Endodermal cell (in vitro differentiated cells): ENCODE measurements at regions not wholly inside any gene's neighbourhood (a gene's known extent, or its start where the extent isn't known, plus 50 kb on each side); places are given as distances from the start of the nearest gene placed in this dataset.

Experiments
- DNase-seq: peaks from one replicate; pipeline ENCODE4 v3.0.0-alpha.2; 2017
- H3K27ac ChIP-seq: 2 replicates; pipeline ENCODE4 v1.5.1; 2013; ENCODE audit warnings: mild to moderate bottlenecking, low read depth, low read length, moderate library complexity
- H3K27me3 ChIP-seq: 2 replicates; pipeline ENCODE4 v1.6.1; 2013; ENCODE audit warnings: mild to moderate bottlenecking, low read length, moderate library complexity; ENCODE audit not compliant: insufficient read depth, control insufficient read depth, poor library complexity, severe bottlenecking
- H3K36me3 ChIP-seq: 2 replicates; pipeline ENCODE4 v1.7.0; 2013; ENCODE audit warnings: mild to moderate bottlenecking, low read length, moderate library complexity; ENCODE audit not compliant: control insufficient read depth, insufficient read depth
- H3K4me1 ChIP-seq: one replicate; pipeline ENCODE4 v1.7.0; 2013; ENCODE audit warnings: low read length; ENCODE audit not compliant: control insufficient read depth, insufficient read depth
- H3K4me3 ChIP-seq: 2 replicates; pipeline ENCODE4 v1.5.1; 2013; ENCODE audit warnings: mild to moderate bottlenecking, low read length, moderate library complexity
- H3K9ac ChIP-seq: 2 replicates; pipeline ENCODE4 v1.6.1; 2013; ENCODE audit warnings: mild to moderate bottlenecking, low read length, moderate library complexity; ENCODE audit not compliant: poor library complexity, severe bottlenecking; ENCODE audit errors: extremely low read depth
- H3K9me3 ChIP-seq: 2 replicates; pipeline ENCODE4 v1.6.1; 2013; ENCODE audit warnings: mild to moderate bottlenecking, low read length, moderate library complexity; ENCODE audit not compliant: control insufficient read depth
- H3K27ac Mint-ChIP-seq: 2 replicates; pipeline ENCODE4 v1.8.0; 2020; ENCODE audit warnings: mixed read lengths
- H3K27me3 Mint-ChIP-seq: 2 replicates; pipeline ENCODE4 v1.8.0; 2021; ENCODE audit warnings: mild to moderate bottlenecking, mixed read lengths; ENCODE audit not compliant: insufficient read depth
- H3K36me3 Mint-ChIP-seq: 2 replicates; pipeline ENCODE4 v1.8.0; 2020; ENCODE audit warnings: low read depth, mixed read lengths
- H3K4me1 Mint-ChIP-seq: 2 replicates; pipeline ENCODE4 v1.8.0; 2020; ENCODE audit warnings: mixed read lengths
- H3K4me3 Mint-ChIP-seq: 2 replicates; pipeline ENCODE4 v1.8.0; 2020; ENCODE audit warnings: mild to moderate bottlenecking, moderate library complexity, mixed read lengths
- H3K9me3 Mint-ChIP-seq: 2 replicates; pipeline ENCODE4 v1.8.0; 2020; ENCODE audit warnings: mild to moderate bottlenecking, mixed read lengths
- WGBS, 2 experiments: methylation state at CpG; one replicate each; pipeline versions ENCODE4 v1.1.5 to v1.1.7; 2013; ENCODE audit warnings: missing lambda C conversion rate in 2 of 2, mixed read lengths in 1 of 2; ENCODE audit not compliant: insufficient coverage in 1 of 2, insufficient read length in 1 of 2; 5-methylcytosine and 5-hydroxymethylcytosine counted together
- TF ChIP-seq, protein P1 (sequence below): fragments of 200-600 bp; sonication (generic); conservative IDR thresholded peaks from 2 replicates; pipeline ENCODE4 v1.5.0; 2021; ENCODE audit warnings: antibody characterized with exemption, mild to moderate bottlenecking

DNA sequence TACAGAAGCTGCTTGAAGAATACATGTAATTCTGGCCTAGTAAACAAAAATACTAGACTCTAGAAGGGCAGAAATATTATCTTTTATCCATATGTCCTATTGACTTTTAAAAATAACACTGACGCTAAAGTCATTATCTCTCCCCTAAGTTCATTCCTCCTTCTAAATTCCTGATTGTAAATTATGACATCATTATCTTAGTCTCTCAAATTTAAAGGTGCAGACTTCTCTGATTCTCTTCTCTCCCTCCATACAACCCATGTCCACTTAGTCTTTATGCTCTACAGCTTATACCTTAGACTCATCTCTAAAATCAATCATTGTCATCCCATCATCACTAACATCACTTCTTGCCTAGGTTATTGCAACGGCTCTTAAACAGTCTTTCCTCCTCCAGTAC, 327.9 kb upstream of the GRIA3 start:
- no peak overlapping the region for H3K27ac ChIP-seq
- H3K27me3 Mint-ChIP-seq, result no peaks in the 10 kb centered on the region
- no peak overlapping the region for H3K4me3 ChIP-seq
- H3K4me1 ChIP-seq, result no peaks in the 10 kb centered on the region
- TF ChIP-seq, protein P1, sequence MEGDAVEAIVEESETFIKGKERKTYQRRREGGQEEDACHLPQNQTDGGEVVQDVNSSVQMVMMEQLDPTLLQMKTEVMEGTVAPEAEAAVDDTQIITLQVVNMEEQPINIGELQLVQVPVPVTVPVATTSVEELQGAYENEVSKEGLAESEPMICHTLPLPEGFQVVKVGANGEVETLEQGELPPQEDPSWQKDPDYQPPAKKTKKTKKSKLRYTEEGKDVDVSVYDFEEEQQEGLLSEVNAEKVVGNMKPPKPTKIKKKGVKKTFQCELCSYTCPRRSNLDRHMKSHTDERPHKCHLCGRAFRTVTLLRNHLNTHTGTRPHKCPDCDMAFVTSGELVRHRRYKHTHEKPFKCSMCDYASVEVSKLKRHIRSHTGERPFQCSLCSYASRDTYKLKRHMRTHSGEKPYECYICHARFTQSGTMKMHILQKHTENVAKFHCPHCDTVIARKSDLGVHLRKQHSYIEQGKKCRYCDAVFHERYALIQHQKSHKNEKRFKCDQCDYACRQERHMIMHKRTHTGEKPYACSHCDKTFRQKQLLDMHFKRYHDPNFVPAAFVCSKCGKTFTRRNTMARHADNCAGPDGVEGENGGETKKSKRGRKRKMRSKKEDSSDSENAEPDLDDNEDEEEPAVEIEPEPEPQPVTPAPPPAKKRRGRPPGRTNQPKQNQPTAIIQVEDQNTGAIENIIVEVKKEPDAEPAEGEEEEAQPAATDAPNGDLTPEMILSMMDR, result no peak
- no peak overlapping the region for H3K9ac ChIP-seq
- peaks cover 39% of the 10 kb centered on the region for H3K9me3 Mint-ChIP-seq
- peaks cover 6% of the 10 kb centered on the region for H3K4me1 Mint-ChIP-seq
- 42 to 100% methylated on average over 1 to 2 of the region's 2 CpGs for WGBS, 2 experiments
- no peak overlapping the region for H3K4me3 Mint-ChIP-seq
- no peak overlapping the region for H3K27ac Mint-ChIP-seq
- H3K36me3 Mint-ChIP-seq, result no peaks in the 10 kb centered on the region
- H3K36me3 ChIP-seq, result no peaks in the 10 kb centered on the region
- no peak for DNase-seq
- H3K9me3 ChIP-seq, result no peaks in the 10 kb centered on the region
- no peaks in the 10 kb centered on the region for H3K27me3 ChIP-seq

DNA sequence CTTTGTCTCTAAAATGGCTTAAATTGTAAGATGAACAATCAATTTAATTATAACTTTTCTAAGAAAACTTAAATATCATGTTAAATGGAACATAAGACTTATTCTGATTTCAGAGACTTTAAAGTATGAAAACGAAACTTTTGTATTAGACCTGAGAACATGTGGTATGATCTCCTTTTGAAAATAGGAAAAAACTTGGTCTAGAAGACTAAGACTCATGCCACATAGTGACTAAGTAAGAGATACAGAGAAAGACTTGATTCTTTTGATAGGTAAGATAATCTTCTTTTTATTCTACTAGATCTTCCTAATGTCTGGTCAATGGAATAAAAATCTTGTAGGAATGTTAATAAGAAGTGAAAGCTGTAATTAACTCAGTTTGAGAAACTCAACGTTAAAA, 326.3 kb upstream of the GRIA3 start:
- no peaks in the 10 kb centered on the region for H3K36me3 ChIP-seq
- Mint-ChIP-seq H3K36me3 (no peaks in the 10 kb centered on the region), H3K27ac (no peak overlapping the region), H3K4me3 (no peak overlapping the region), H3K27me3 (no peaks in the 10 kb centered on the region), H3K9me3 (peaks cover 38% of the 10 kb centered on the region), H3K4me1 (no peaks in the 10 kb centered on the region)
- 97 to 100% methylated on average over 1 to 2 of the region's 2 CpGs for WGBS, 2 experiments
- TF ChIP-seq, protein P1, result no peak
- H3K27me3 ChIP-seq, result no peaks in the 10 kb centered on the region
- no peaks in the 10 kb centered on the region for H3K4me1 ChIP-seq
- no peak for DNase-seq
- H3K4me3 ChIP-seq, result no peak overlapping the region
- H3K9ac ChIP-seq, result no peak overlapping the region
- H3K27ac ChIP-seq, result no peak overlapping the region
- no peaks in the 10 kb centered on the region for H3K9me3 ChIP-seq

DNA sequence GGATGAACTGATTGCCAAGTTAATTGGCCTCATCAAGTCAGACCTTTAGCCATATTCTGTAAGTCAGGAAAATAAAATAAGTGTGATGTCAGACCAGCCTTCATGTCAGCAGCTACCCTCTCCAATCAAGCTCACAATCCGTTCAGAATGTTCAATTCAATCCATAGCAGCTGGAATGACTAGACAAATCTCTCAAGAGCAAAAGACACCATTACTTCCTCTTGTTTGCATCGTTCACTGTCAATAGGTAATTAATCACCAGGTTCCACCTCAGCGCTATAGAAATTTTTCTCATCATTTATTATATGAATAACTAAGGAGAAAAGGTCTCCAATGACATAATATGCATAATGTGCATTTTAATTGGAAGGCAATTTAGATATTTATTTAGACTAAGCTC, 321.0 kb upstream of the GRIA3 start:
- H3K4me1 Mint-ChIP-seq, result no peaks in the 10 kb centered on the region
- Histone ChIP-seq H3K9me3 (no peaks in the 10 kb centered on the region), H3K27me3 (no peaks in the 10 kb centered on the region), H3K4me3 (no peak overlapping the region), H3K4me1 (no peaks in the 10 kb centered on the region), H3K27ac (no peak overlapping the region), H3K9ac (no peak overlapping the region), H3K36me3 (no peaks in the 10 kb centered on the region)
- H3K27me3 Mint-ChIP-seq, result no peaks in the 10 kb centered on the region
- H3K27ac Mint-ChIP-seq, result no peak overlapping the region
- no peaks in the 10 kb centered on the region for H3K36me3 Mint-ChIP-seq
- peaks cover 42% of the 10 kb centered on the region for H3K9me3 Mint-ChIP-seq
- no peak for DNase-seq
- WGBS, 2 experiments, result 86 to 100% methylated on average over 1 to 2 of the region's 3 CpGs
- H3K4me3 Mint-ChIP-seq, result no peak overlapping the region
- TF ChIP-seq, protein P1, result no peak
